Colon (tissue), 2 donors: ENCODE measurements at regions not wholly inside any gene's neighbourhood (a gene's known extent, or its start where the extent isn't known, plus 50 kb on each side); places are given as distances from the start of the nearest gene placed in this dataset.

Experiments used
- FAIRE-seq: peaks from 2 replicates; lab custom pipeline; 2012; peaks lifted over from hg19 to GRCh38; lab: Jason Lieb, UNC
- donor health status: control.
- donor health status: control.

GRCh38 chr6:10237298-10238038, 177.4 kb downstream of the TFAP2A start:
- FAIRE-seq = no peak

- no peak for FAIRE-seq
Observed at GRCh38 chr6:10235344-10235743, 179.5 kb downstream of the TFAP2A start.

- no peak for FAIRE-seq
Observed at GRCh38 chr6:10230531-10230930, 184.3 kb downstream of the TFAP2A start.

- no peak for FAIRE-seq
Observed at GRCh38 chr6:10223841-10224240, 191.0 kb downstream of the TFAP2A start.

- no peak for FAIRE-seq
Observed at GRCh38 chr6:10221178-10221577, 193.7 kb downstream of the TFAP2A start.

- no peak for FAIRE-seq
Observed at GRCh38 chr6:10219510-10219909, 195.4 kb downstream of the TFAP2A start.

- no peak for FAIRE-seq
Observed at GRCh38 chr6:10217111-10217510, 197.8 kb downstream of the TFAP2A start.

- FAIRE-seq = no peak
Observed at GRCh38 chr6:10215326-10216110, 199.4 kb downstream of the TFAP2A start.

GRCh38 chr6:10210052-10210451, 204.8 kb downstream of the TFAP2A start:
- FAIRE-seq = no peak

GRCh38 chr6:10205892-10206291, 209.0 kb downstream of the TFAP2A start:
- no peak for FAIRE-seq

- FAIRE-seq = no peak
Observed at GRCh38 chr6:10205120-10205519, 209.8 kb downstream of the TFAP2A start.

- no peak for FAIRE-seq
Observed at GRCh38 chr6:10203651-10204050, 211.2 kb downstream of the TFAP2A start.

- FAIRE-seq = no peak
Observed at GRCh38 chr6:10202581-10202980, 212.3 kb downstream of the TFAP2A start.

- no peak for FAIRE-seq
Observed at GRCh38 chr6:10201606-10202510, 213.0 kb downstream of the TFAP2A start.

GRCh38 chr6:10196090-10196489, 218.8 kb downstream of the TFAP2A start:
- no peak for FAIRE-seq

GRCh38 chr6:10194816-10195672, 219.8 kb downstream of the TFAP2A start:
- FAIRE-seq = no peak

GRCh38 chr6:10193321-10193720, 221.6 kb downstream of the TFAP2A start:
- no peak for FAIRE-seq

GRCh38 chr6:10190042-10190441, 224.8 kb downstream of the TFAP2A start:
- FAIRE-seq = no peak

- no peak for FAIRE-seq
Observed at GRCh38 chr6:10184371-10185227, 230.3 kb downstream of the TFAP2A start.
